HUES6 (cell line): ENCODE measurements at regions not wholly inside any gene's neighbourhood (a gene's known extent, or its start where the extent isn't known, plus 50 kb on each side); places are given as distances from the start of the nearest gene placed in this dataset.
"Not testable (repeated sequence)": the region's sequence is repeated elsewhere in the genome, so short reads cannot be mapped to it uniquely, and the experiment has no call there.

ENCODE experiments used
- H3K27ac ChIP-seq: 2 replicates; pipeline ENCODE4 v1.7.0; 2013; ENCODE audit warnings: low read depth, mild to moderate bottlenecking, low read length, inconsistent platforms
- H3K27me3 ChIP-seq: 2 replicates; pipeline ENCODE4 v1.6.1; 2013; ENCODE audit warnings: low read length; ENCODE audit not compliant: control insufficient read depth, insufficient read depth
- H3K36me3 ChIP-seq: 2 replicates; pipeline ENCODE4 v1.6.1; 2013; ENCODE audit warnings: low read length; ENCODE audit not compliant: control insufficient read depth, insufficient read depth
- H3K4me1 ChIP-seq: 2 replicates; pipeline ENCODE4 v1.6.1; 2013; ENCODE audit warnings: low read length; ENCODE audit not compliant: control insufficient read depth, insufficient read depth
- H3K4me3 ChIP-seq: 2 replicates; pipeline ENCODE4 v1.5.1; 2013; ENCODE audit warnings: low read depth, low read length
- H3K9ac ChIP-seq: one replicate; pipeline ENCODE4 v1.6.1; 2013; ENCODE audit warnings: mild to moderate bottlenecking, low read length
- H3K9me3 ChIP-seq: 2 replicates; pipeline ENCODE4 v1.6.1; 2013; ENCODE audit warnings: low read depth, low read length; ENCODE audit not compliant: control insufficient read depth, insufficient read depth

- not testable (repeated sequence) for H3K9ac ChIP-seq, H3K4me3 ChIP-seq, H3K27ac ChIP-seq, H3K27me3 ChIP-seq, H3K4me1 ChIP-seq, H3K36me3 ChIP-seq
- peaks cover 17% of the 10 kb centered on the region; the same call in 1 of the 2 replicates for H3K9me3 ChIP-seq
Observed at GRCh38 chr10:42192450-42192849, 445.9 kb downstream of the ZNF33B start.

DNA sequence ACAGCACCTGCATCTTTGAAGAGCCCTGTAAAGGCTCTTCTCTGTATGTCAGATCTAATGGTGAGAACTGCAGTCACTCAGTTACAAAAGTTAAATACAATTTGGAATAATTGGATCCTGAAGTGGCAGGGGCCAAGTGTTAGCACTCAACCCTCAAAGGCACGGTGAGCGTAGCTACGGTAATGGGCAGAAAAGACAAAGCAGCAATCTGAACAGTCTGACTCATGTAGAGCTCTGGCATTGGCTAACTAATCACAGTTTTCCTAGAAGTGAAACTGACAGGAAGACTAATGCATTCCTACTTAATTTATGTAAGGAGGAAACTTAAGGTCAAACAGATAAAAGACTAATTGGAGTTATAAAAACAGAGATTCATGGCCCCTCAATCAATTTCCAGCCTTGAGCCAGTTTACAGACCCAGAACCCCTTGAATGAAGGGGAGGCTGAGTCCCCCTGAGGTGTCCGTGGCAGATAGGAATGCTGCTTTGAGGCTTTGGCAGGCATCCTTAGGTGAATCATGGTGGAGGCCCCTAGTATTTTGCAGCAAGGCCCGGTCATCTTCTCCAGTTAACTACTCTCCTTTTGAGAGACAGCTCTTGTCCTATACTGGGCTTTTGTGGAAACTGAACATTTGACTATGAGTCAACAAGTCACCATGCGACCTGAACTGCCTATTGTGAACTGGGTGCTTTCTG lies 450.7 kb downstream of the ZNF33B start:
- not testable (repeated sequence) for H3K27me3 ChIP-seq, H3K4me1 ChIP-seq, H3K9ac ChIP-seq, H3K27ac ChIP-seq, H3K4me3 ChIP-seq, H3K36me3 ChIP-seq
- H3K9me3 ChIP-seq, result peaks cover 25% of the 10 kb centered on the region; the same call in 1 of the 2 replicates

GRCh38 chr10:42177793-42178689 lies 460.3 kb downstream of the ZNF33B start:
- H3K36me3 ChIP-seq, H3K9ac ChIP-seq, H3K4me1 ChIP-seq, H3K27ac ChIP-seq, H3K27me3 ChIP-seq, H3K4me3 ChIP-seq: not testable (repeated sequence)
- H3K9me3 ChIP-seq, result peaks cover 19% of the 10 kb centered on the region; the same call in 1 of the 2 replicates

DNA sequence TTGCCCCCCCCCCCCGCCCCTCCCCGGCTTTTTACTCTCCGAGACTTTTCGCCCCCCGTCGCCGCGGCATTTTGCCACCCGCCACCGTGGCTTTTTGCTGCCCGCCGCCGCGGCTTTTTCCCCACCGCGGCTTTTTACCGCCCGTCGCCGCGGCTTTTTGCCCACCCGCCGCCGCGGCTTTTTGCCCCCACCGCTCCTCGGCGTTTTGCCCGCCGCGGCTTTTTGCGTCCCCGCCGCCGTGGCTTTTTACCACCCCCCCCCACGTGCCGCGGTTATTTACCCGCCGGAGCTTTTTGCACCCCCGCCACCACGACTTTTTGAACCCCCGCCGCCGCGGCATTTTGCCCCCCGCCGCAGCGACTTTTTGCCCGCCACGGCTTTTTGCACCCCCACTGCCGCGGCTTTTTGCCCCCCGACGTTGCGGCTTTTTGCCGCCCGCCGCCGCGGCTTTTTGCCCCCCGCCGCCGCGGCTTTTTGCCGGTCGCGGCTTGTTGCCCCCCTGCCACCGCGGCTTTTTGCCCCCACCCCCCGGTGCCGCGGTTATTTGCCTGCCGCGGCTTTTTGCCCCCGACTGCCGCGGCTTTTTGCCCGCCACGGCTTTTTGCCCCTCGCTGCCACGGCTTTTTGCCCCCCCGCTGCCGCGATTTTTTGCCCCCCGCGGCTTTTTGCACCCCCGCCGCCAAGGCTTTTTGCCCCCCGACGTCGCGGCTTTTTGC lies 461.1 kb downstream of the ZNF33B start:
- no peaks in the 10 kb centered on the region for H3K4me1 ChIP-seq
- H3K4me3 ChIP-seq, result no peak overlapping the region
- no peak overlapping the region for H3K9ac ChIP-seq
- no peak overlapping the region for H3K27ac ChIP-seq
- H3K9me3 ChIP-seq, result peaks cover 18% of the 10 kb centered on the region; the same call in 1 of the 2 replicates
- no peaks in the 10 kb centered on the region for H3K27me3 ChIP-seq
- no peaks in the 10 kb centered on the region for H3K36me3 ChIP-seq

GRCh38 chr10:42150428-42151061 lies 487.8 kb downstream of the ZNF33B start:
- H3K27ac ChIP-seq, result no peak overlapping the region
- H3K4me3 ChIP-seq, result no peak overlapping the region

DNA sequence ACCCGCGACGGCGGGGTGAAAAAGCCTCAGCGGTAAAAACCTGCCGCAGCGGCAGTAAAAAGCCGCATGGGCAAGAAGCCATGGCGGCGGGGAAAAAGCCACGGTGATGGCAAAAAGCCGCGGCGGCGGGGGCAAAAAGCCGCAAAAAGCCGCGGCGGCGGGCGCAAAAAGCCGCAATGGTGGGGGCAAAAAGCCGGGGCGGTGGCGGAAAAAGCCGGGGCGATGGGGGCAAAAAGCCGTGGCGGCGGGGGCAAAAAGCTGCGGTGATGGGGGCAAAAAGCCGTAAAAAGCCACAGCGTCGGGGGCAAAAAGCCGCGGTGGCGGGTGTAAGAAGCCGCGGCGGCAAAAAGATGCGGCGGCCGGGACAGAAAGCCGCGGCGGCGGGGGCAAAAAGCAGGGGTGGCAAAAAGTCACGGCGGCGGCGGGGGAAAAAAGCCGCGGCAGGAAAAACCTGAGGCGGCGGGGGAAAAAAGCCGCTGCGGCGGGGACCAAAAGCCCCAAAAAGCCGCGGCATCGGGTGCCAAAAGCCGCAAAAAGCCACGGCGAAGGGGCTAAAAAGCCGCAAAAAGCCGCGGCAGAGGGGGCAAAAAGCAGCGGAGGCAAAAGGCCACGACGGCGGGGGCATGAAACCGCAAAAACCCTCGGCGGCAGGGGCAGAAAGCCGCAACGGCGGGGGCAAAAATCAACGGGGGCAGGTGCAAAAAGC lies 488.5 kb downstream of the ZNF33B start:
- peaks cover 32% of the 10 kb centered on the region for H3K9me3 ChIP-seq
- H3K4me1 ChIP-seq, result no peaks in the 10 kb centered on the region
- no peak overlapping the region for H3K9ac ChIP-seq
- H3K4me3 ChIP-seq, result no peak overlapping the region
- H3K36me3 ChIP-seq, result no peaks in the 10 kb centered on the region
- H3K27me3 ChIP-seq, result no peaks in the 10 kb centered on the region
- H3K27ac ChIP-seq, result no peak overlapping the region

More at GRCh38 chr10:42150428-42151061, 487.8 kb downstream of the ZNF33B start:
- Histone ChIP-seq H3K9me3 (peaks cover 32% of the 10 kb centered on the region), H3K9ac (no peak overlapping the region), H3K27me3 (no peaks in the 10 kb centered on the region), H3K36me3 (no peaks in the 10 kb centered on the region), H3K4me1 (no peaks in the 10 kb centered on the region)

DNA sequence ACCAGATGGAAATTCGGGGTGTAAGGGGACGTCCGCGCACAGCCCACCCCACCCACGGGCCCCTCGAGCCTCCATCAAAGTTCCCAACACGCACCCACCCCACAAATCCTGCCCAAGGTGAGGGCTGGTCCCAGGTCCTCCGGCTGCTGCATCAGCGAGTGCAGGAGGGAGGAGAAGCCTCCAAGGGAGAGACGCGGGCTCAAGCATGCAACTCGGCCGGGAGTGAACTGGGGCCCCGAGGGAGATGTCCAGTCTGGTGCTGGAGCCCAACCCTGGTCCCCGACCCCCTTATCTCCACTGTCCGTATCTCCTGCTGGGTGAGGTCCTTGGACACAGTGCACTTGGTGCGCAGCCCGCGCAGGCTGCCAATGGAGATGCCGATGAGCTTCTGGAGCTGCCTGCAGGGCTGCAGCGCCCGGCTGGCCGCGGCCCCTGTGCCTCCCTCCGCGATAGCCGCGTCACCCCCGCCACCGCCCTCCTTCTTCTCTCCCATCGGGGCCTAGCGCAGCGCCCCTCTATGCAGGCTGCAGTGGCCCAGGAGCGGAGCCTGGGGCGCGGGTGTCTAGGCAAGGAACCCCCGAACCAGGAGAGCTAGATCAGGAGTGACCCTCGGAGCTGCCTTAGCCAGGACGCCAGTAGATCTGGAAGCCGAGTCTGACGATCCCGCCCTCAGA lies 489.2 kb downstream of the ZNF33B start:
- H3K27me3 ChIP-seq, result no peaks in the 10 kb centered on the region
- H3K27ac ChIP-seq, result no peak overlapping the region
- H3K36me3 ChIP-seq, result no peaks in the 10 kb centered on the region
- H3K9me3 ChIP-seq, result peaks cover 32% of the 10 kb centered on the region
- H3K9ac ChIP-seq, result no peak overlapping the region
- H3K4me1 ChIP-seq, result no peaks in the 10 kb centered on the region
- no peak overlapping the region for H3K4me3 ChIP-seq

DNA sequence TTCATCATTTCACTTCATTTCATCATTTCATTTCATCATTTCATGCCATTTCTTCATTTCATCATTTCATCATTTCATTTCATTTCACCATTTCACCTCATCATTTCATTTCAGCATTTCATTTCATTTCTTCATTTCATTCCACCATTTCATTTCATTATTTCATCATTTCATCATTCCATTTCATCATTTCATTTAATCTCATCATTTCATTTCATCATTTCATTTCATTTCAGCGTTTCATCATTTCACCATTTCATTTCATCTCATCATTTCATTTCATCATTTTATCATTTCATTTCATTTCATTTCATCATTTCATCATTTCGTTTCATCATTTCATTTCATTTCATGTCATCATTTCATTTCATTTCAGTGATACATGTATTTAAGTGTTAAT lies 492.2 kb downstream of the ZNF33B start:
- not testable (repeated sequence) for H3K27me3 ChIP-seq, H3K36me3 ChIP-seq, H3K4me1 ChIP-seq, H3K27ac ChIP-seq, H3K9ac ChIP-seq, H3K4me3 ChIP-seq
- H3K9me3 ChIP-seq, result peaks cover 32% of the 10 kb centered on the region

- not testable (repeated sequence) for H3K9me3 ChIP-seq, H3K4me1 ChIP-seq, H3K36me3 ChIP-seq, H3K9ac ChIP-seq, H3K27ac ChIP-seq, H3K27me3 ChIP-seq, H3K4me3 ChIP-seq
Observed at GRCh38 chr10:42138023-42138422, 500.3 kb downstream of the ZNF33B start.

GRCh38 chr10:42113158-42113450 lies 525.3 kb downstream of the ZNF33B start:
- no peaks in the 10 kb centered on the region for H3K36me3 ChIP-seq
- no peaks in the 10 kb centered on the region for H3K4me1 ChIP-seq
- H3K9me3 ChIP-seq, result peaks cover 23% of the 10 kb centered on the region
- H3K27ac ChIP-seq, result no peak overlapping the region
- no peak overlapping the region for H3K4me3 ChIP-seq
- H3K9ac ChIP-seq, result no peak overlapping the region
- no peaks in the 10 kb centered on the region for H3K27me3 ChIP-seq
